ENCODE measurements at regions not wholly inside any gene's neighbourhood (a gene's known extent, or its start where the extent isn't known, plus 50 kb on each side); places are given as distances from the start of the nearest gene placed in this dataset.

- TF ChIP-seq POLR2A (IDR thresholded peaks at IDR 0.05; ENCODE audit: control extremely low read depth in 1 of 2, low read depth in 2 of 2, low read length in 2 of 2) (no peak), CHD7 (IDR thresholded peaks at IDR 0.05; ENCODE audit: insufficient replicate concordance, low read length) (no peak), EGR1 (IDR thresholded peaks at IDR 0.05; ENCODE audit: borderline replicate concordance, low read depth, low read length) (no peak), JUN (IDR thresholded peaks at IDR 0.05; ENCODE audit: low read depth, low read length) (no peak), RFX5 (IDR thresholded peaks at IDR 0.05; ENCODE audit: borderline replicate concordance, low read depth, low read length) (no peak), EZH2 (IDR thresholded peaks at IDR 0.05; ENCODE audit: low read depth, low read length, severe bottlenecking) (no peak), CTCF (IDR thresholded peaks at IDR 0.05; ENCODE audit: control extremely low read depth in 1 of 3, insufficient read depth in 1 of 3, low read depth in 1 of 3, low read length in 3 of 3) (no peak), PHF8 (conservative IDR thresholded peaks at IDR 0.05; ENCODE audit: low read depth, low read length) (no peak), RNF2 (IDR thresholded peaks at IDR 0.05; ENCODE audit: borderline replicate concordance, low read depth, low read length, missing control alignments, poor library complexity, severe bottlenecking) (no peak), BCL11A (IDR thresholded peaks at IDR 0.05; ENCODE audit: low read depth in 2 of 2, low read length in 2 of 2) (no peak), SP1 (IDR thresholded peaks at IDR 0.05; ENCODE audit: low read depth, low read length) (no peak)
These were observed 61.0 kb downstream of the RPL37A start for GRCh38 chr2:216559625-216560156.
